Gastrocnemius medialis (tissue), 4 donors: ENCODE measurements at regions not wholly inside any gene's neighbourhood (a gene's known extent, or its start where the extent isn't known, plus 50 kb on each side); places are given as distances from the start of the nearest gene placed in this dataset.

Experiments used
- POLR2A ChIP-seq, 2 donors: fragments of 450-650 bp; IDR thresholded peaks; one replicate each; pipeline ENCODE4 v1.6.1; 2017; ENCODE audit warnings: antibody characterized with exemption in 2 of 2, mild to moderate bottlenecking in 2 of 2, moderate library complexity in 2 of 2
- TF ChIP-seq, protein P1 (sequence below), 5 experiments: fragments of 450-650 bp in 3 of 5; fragments of 200-600 bp in 2 of 5; sonication (generic) in 2 of 5; IDR thresholded peaks in 4 of 5; conservative IDR thresholded peaks in 1 of 5; 1 replicate in 4 of 5; 2 replicates in 1 of 5; pipeline ENCODE4 v1.5.1; 2016 to 2019; ENCODE audit warnings: antibody characterized with exemption in 5 of 5, mild to moderate bottlenecking in 3 of 5, moderate library complexity in 3 of 5

DNA sequence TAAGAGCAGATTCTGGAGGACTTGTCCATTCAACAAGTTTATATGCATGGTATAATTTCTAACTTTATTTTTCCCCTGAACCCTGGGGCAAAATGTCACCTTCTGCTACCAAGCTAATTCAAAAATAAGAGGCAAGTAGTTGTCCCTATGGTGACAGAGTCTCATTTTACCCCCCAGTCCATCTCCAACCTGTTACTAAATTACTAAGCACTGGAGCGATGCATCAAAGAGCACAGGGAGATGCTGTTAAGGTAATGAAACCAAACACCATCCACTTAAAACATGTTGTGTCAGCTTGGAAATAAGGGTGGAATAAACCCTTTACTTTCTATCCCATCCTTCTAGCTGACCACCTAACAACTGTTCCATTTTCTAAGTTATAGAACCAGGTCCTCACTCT lies 417.4 kb upstream of the ATP11B start:
- TF ChIP-seq, protein P1, sequence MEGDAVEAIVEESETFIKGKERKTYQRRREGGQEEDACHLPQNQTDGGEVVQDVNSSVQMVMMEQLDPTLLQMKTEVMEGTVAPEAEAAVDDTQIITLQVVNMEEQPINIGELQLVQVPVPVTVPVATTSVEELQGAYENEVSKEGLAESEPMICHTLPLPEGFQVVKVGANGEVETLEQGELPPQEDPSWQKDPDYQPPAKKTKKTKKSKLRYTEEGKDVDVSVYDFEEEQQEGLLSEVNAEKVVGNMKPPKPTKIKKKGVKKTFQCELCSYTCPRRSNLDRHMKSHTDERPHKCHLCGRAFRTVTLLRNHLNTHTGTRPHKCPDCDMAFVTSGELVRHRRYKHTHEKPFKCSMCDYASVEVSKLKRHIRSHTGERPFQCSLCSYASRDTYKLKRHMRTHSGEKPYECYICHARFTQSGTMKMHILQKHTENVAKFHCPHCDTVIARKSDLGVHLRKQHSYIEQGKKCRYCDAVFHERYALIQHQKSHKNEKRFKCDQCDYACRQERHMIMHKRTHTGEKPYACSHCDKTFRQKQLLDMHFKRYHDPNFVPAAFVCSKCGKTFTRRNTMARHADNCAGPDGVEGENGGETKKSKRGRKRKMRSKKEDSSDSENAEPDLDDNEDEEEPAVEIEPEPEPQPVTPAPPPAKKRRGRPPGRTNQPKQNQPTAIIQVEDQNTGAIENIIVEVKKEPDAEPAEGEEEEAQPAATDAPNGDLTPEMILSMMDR (IDR thresholded peaks at IDR 0.05 in 4 of 5, conservative IDR thresholded peaks at IDR 0.05 in 1 of 5) = no peak
- TF ChIP-seq POLR2A (IDR thresholded peaks at IDR 0.05) = no peak
